NCI-H2196 treated with DMSO at 0.1 percent for 48 hours (cell line): ENCODE measurements at regions not wholly inside any gene's neighbourhood (a gene's known extent, or its start where the extent isn't known, plus 50 kb on each side); places are given as distances from the start of the nearest gene placed in this dataset.
"Not testable (repeated sequence)": the region's sequence is repeated elsewhere in the genome, so short reads cannot be mapped to it uniquely, and the experiment has no call there.

Source experiments
- DNase-seq: peaks from one replicate; lab custom pipeline; 2025; ENCODE audit not compliant: unreplicated experiment; lab: John Stamatoyannopoulos, UW

DNA sequence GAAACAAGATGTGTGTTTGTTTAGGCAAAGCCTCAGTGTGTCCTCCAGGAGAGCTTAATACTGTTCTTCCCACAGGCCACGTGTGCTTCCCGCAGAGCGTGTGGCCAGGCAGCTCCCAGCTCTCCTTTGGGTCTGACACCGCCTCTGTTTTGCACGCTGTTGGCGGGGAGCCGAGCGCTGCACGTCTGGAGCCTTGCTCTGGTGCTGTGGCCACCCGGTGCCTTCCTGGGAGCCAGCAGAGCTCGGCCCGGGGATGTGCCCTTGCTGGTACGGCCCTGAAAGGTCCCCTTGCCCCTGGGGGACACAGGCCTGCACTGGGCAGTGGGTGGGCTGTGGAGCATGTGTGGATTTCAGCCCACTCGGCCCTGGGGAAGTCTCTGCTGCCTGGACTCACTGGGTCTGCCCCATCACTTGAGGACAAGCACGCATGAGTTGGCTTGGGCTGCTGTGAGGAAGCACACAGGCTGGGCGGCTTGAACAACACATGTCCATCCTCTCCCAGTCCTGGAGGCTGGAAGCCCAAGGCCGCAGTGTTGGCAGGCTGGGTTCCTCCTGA is 160.7 kb upstream of the HDAC4 start:
- DNase-seq: no peak

- no peak for DNase-seq
Measured at GRCh38 chr2:239559417-239560261, 158.8 kb upstream of the HDAC4 start.

- DNase-seq: no peak
Measured at GRCh38 chr2:239558661-239559060, 157.8 kb upstream of the HDAC4 start.

DNA sequence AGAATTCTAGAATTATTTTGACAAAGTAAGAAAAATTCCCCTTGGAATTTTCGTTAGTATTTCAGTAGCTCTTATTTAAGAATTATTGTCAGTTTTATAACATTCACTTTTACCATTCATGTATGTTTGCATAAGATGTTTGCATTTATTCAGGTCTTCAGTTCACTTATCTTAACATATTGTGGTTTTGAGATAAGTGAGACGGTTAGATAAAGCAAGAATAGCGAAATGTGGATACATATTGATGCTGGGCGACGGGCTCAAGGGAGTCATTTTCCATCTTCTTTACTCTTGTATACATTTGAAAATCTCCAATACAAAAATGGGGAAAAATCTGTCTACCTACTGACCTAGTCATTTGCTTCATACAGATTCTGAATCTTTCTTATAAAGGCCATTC is 156.7 kb upstream of the HDAC4 start:
- DNase-seq: no peak

- no peak for DNase-seq
Measured at GRCh38 chr2:239555571-239555905, 154.7 kb upstream of the HDAC4 start.

DNA sequence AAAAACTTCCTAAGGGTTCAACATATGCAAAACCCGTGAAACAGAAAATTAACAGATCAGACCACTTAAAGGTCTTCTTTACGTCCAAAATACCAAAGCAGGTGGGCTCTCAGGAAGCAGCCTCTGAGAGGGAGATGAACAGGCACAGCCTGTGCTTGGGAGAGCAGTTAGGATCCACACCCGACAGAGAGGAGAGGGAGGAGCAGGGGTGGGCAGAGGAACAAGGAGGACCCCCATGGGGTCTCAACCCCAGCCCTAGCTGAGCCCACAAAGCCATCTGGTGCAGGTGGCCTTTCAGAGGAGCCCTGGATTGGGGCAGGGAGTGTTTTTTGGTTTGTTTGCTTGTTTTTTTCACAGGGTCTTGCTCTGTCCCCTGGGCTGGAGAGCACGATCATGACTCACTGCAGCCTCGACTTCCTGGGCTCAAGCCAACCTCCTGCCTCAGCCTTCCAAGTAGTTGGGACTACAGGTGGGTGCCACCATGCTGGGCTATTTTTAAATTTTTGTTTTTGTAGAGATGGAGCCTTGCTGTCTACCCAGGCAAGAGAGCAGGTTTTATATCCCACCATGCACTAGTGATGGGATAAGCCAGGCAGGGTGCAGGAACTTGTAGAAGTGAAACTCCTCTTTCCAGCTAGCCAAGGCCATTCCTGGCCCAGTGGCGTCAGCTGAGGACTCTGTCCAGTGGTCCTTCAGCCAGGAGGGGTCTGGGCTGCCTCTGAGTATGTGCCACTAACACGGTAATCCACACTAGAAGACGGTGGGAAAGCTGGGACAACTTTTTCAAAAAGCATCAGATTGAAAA is 154.1 kb upstream of the HDAC4 start:
- DNase-seq: no peak

DNA sequence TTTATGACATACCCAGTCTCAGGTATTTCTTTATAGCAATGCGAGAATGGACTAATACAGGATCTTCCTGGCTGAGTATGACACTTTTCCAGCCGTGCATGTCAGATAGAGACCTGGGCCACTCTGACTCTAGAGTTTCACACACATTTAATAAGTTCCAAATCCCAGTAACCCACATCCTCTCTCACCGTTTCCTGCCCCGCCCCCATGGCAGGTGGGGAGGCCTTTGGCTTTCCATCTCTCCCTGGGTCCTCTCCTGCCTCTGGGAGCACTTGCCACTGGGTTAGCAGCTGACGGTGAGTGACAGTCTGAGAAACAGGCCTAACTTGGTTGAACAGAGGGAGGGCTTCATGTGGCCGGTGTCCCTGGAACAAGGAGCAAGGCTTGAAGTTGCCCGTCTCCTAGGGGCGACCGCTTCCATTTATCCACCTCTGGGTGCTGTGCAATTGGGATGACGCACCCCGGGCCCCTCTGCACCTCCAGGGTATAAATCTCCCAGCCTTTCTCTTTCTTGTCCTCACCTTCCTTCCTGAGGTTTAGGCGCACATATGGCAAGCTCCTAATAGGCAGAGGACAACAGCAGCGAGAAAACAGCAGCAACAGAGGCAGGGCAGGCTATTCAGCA is 152.7 kb upstream of the HDAC4 start:
- DNase-seq: no peak

- DNase-seq: no peak
Measured at GRCh38 chr2:239552213-239552926, 151.6 kb upstream of the HDAC4 start.

- DNase-seq: no peak
Measured at GRCh38 chr2:239551206-239551605, 150.4 kb upstream of the HDAC4 start.

- DNase-seq: no peak
Measured at GRCh38 chr2:239550357-239550756, 149.5 kb upstream of the HDAC4 start.

DNA sequence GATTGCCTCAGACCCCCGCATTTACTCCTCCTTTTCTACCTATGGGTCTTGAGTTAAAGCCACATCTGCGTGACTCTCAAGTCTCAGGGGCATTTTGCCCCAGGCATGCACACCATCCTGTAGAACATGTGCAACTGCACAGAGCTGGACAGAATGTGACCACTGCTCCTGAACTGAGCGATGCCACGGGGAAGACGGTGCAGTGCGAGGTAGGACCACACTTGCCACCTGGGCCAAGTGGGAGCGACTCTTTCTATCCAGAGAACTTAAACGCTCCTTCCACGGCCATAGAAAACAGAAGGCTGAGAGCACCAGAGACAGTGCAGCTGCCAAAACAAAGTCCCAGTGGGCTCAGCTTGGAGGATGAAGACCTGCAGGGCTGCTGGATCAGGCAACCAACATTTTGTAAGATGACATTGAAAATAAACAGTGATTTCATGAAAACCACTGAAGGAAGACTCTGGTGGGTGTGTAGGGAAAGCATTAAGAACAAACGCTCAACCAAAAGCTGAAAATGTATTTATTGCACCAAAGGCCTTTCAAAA is 149.0 kb upstream of the HDAC4 start:
- DNase-seq: no peak

DNA sequence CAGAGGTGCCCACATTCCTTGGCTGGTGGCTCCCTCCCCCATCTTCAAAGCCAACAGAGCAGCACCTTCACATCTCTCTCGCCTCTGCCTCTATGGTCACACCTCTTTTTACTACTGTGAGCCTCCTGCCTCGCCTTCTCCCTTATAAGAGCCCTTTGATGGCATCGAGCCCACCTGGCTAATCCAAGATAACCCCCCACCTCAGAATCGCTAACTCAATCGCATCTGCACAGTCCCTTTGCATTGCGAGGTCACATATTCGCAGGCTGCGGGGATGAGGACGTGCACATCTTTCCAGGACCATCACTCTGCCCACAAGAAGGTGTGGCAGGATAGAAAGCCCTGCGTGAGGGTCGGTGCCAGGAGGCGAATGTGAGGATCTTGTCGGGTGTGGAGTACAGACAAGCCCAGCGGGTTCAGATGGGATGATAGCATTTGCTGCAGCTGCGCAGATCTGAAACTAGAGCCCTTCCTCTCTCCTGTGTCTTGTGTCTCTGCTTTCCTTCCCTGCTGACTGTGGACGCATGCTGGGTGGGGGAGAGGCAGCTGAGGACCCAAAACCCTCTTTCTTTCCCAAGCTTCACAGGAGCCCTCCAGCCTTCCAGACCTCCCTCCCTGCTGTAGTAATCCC is 148.3 kb upstream of the HDAC4 start:
- no peak for DNase-seq

GRCh38 chr2:239548451-239548871 is 147.6 kb upstream of the HDAC4 start:
- no peak for DNase-seq

GRCh38 chr2:239547140-239547539 is 146.3 kb upstream of the HDAC4 start:
- DNase-seq: not testable (repeated sequence)

GRCh38 chr2:239546541-239546940 is 145.7 kb upstream of the HDAC4 start:
- DNase-seq: no peak

- no peak for DNase-seq
Measured at GRCh38 chr2:239545741-239546392, 145.0 kb upstream of the HDAC4 start.

DNA sequence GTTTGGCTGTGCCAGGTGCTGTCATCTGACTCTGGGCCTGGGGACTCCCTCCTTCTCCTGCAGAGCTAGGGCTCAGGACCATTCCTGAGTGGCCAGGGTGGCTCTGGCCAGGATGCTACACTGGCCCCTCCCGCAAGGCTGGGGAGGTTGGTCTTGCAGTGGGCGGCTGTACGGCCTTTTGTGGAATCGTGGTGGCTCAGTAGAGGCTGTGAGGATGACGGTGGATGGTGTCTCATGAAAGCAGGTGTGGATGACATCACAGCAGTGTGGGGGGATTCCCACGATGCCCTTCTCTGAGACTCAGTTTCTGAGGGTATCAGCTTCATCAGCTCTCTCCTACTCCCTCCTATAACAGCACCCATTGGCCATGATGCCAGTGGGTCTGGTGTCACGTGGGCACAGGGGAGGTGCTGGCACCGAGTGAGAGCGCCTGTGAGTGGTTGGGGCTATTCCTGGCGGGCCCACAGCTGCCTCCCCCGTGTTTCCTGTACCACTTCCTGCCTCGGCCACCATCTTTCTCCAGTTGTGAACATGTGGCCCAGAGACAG is 144.2 kb upstream of the HDAC4 start:
- no peak for DNase-seq

DNA sequence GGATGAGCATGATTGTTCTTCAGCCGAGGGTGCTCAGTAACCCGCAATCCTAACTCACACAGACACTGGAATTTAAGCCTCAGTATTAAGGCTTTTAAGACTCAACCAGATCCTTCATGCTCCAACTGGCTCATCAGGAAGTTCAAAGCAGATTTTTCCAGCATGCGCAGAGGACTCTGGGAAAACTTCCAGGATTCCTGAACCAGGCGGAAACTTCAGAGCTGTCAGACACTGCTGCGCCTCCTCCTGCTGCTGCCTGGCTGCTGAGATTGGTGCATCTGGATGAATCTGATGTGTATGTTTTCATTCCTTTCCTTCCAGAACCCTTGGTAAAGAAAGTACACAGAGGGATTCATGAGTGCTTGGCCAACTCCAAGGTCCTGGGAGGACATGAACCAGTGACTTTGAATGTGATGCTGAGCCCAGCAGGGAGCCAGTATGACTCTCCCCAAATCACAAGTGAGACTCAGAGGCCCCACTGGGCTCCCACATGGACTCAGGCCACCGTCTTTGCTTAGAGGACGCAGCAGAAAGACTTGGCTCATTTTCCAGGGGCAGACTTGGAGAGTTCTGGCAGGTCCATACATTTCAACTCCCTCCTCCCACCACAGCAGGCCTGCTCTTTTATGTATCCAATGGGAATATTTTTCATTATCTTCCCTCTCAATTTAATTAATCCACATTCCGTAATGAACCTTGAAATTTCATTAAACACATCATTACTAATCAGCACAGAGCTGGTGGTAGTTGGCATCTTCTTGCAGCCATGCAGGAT is 143.5 kb upstream of the HDAC4 start:
- DNase-seq: no peak

DNA sequence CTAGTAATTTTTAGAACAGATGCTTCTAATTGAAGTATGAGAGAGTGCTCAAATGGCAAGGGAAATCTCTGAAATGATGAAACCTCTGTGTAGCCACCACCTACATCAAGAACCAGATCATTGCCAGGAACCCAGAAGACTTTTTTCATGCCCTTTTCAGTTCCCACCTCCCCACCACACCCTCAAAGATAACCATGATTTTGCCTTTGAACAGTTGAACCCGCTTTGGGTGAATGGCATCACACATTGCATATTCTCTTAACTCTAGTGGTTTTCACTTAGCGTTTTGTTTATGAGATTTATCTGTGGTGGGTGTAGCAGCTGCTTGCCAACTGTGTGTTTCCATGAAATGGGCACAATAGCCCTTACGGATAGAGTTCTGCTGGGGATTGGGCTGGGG is 142.9 kb upstream of the HDAC4 start:
- no peak for DNase-seq
